Dendritic cell treated with granulocyte-macrophage colony-stimulating factor and Interleukin-4, amounts not matched to agents 40 ng/mL and 50 ng/mL, for 4 days (primary cell): ENCODE measurements at regions not wholly inside any gene's neighbourhood (a gene's known extent, or its start where the extent isn't known, plus 50 kb on each side); places are given as distances from the start of the nearest gene placed in this dataset.

Source experiments
- H3K27ac Mint-ChIP-seq: one replicate; pipeline ENCODE4 v1.8.0; 2022; ENCODE audit warnings: mild to moderate bottlenecking, mixed read lengths
- H3K27me3 Mint-ChIP-seq: one replicate; pipeline ENCODE4 v1.8.0; 2022; ENCODE audit warnings: mild to moderate bottlenecking, mixed read lengths
- H3K36me3 Mint-ChIP-seq: one replicate; pipeline ENCODE4 v1.8.0; 2022; ENCODE audit warnings: low read depth, mixed read lengths
- H3K4me1 Mint-ChIP-seq: one replicate; pipeline ENCODE4 v1.8.0; 2022; ENCODE audit warnings: low read depth, mixed read lengths
- H3K4me3 Mint-ChIP-seq: one replicate; pipeline ENCODE4 v1.8.0; 2022; ENCODE audit warnings: mild to moderate bottlenecking, moderate library complexity, mixed read lengths
- H3K9me3 Mint-ChIP-seq: one replicate; pipeline ENCODE4 v1.8.0; 2022; ENCODE audit warnings: mixed read lengths
- intact Hi-C: fragments of 100-400 bp; cut with micrococcal nuclease; formaldehyde crosslinking; loops from one replicate; pipeline ENCODE4 v1.15.0; 2022

GRCh38 chr15:77827860-77828259 is 195.1 kb upstream of the LINGO1 start:
- no peak overlapping the region for H3K4me3 Mint-ChIP-seq
- intact Hi-C loops = no loop called here
- H3K36me3 Mint-ChIP-seq = no peaks in the 10 kb centered on the region
- no peaks in the 10 kb centered on the region for H3K9me3 Mint-ChIP-seq
- H3K27me3 Mint-ChIP-seq = peaks cover 3% of the 10 kb centered on the region
- H3K4me1 Mint-ChIP-seq = no peaks in the 10 kb centered on the region
- H3K27ac Mint-ChIP-seq = no peak overlapping the region

- H3K4me3 Mint-ChIP-seq = no peak overlapping the region
- no peaks in the 10 kb centered on the region for H3K4me1 Mint-ChIP-seq
- intact Hi-C loops = no loop called here
- no peak overlapping the region for H3K27ac Mint-ChIP-seq
- no peaks in the 10 kb centered on the region for H3K36me3 Mint-ChIP-seq
- peaks cover 21% of the 10 kb centered on the region for H3K27me3 Mint-ChIP-seq
- H3K9me3 Mint-ChIP-seq = no peaks in the 10 kb centered on the region
Measured at GRCh38 chr15:77826006-77826695, 193.4 kb upstream of the LINGO1 start.

- no peak overlapping the region for H3K27ac Mint-ChIP-seq
- no peak overlapping the region for H3K4me3 Mint-ChIP-seq
- intact Hi-C loops = no loop called here
- no peaks in the 10 kb centered on the region for H3K4me1 Mint-ChIP-seq
- no peaks in the 10 kb centered on the region for H3K9me3 Mint-ChIP-seq
- no peaks in the 10 kb centered on the region for H3K36me3 Mint-ChIP-seq
- peaks cover 27% of the 10 kb centered on the region for H3K27me3 Mint-ChIP-seq
Measured at GRCh38 chr15:77825546-77825945, 192.8 kb upstream of the LINGO1 start.

GRCh38 chr15:77825252-77825542 is 192.5 kb upstream of the LINGO1 start:
- H3K9me3 Mint-ChIP-seq = no peaks in the 10 kb centered on the region
- no peak overlapping the region for H3K27ac Mint-ChIP-seq
- H3K4me1 Mint-ChIP-seq = no peaks in the 10 kb centered on the region
- intact Hi-C loops = no loop called here
- H3K27me3 Mint-ChIP-seq = peaks cover 30% of the 10 kb centered on the region
- H3K4me3 Mint-ChIP-seq = no peak overlapping the region
- H3K36me3 Mint-ChIP-seq = no peaks in the 10 kb centered on the region

GRCh38 chr15:77824361-77825251 is 191.9 kb upstream of the LINGO1 start:
- Mint-ChIP-seq H3K36me3 (no peaks in the 10 kb centered on the region), H3K4me1 (no peaks in the 10 kb centered on the region), H3K27ac (no peak overlapping the region), H3K9me3 (no peaks in the 10 kb centered on the region), H3K27me3 (peaks cover 34% of the 10 kb centered on the region), H3K4me3 (no peak overlapping the region)
- intact Hi-C loops = loop anchor here (5.0 kb wide), 1 partner anchor 192 kb away; the partner anchor contains the start of gene LINGO1

GRCh38 chr15:77823736-77824135 is 191.0 kb upstream of the LINGO1 start:
- intact Hi-C loops = loop anchor here (5.0 kb wide), 1 partner anchor 191 kb away; the partner anchor contains the start of gene LINGO1
- H3K27ac Mint-ChIP-seq = no peak overlapping the region
- no peak overlapping the region for H3K4me3 Mint-ChIP-seq
- H3K36me3 Mint-ChIP-seq = no peaks in the 10 kb centered on the region
- peaks cover 37% of the 10 kb centered on the region for H3K27me3 Mint-ChIP-seq
- no peaks in the 10 kb centered on the region for H3K4me1 Mint-ChIP-seq
- no peaks in the 10 kb centered on the region for H3K9me3 Mint-ChIP-seq

- Mint-ChIP-seq H3K4me1 (no peaks in the 10 kb centered on the region), H3K4me3 (no peak overlapping the region), H3K27ac (no peak overlapping the region), H3K27me3 (peaks cover 46% of the 10 kb centered on the region), H3K9me3 (no peaks in the 10 kb centered on the region), H3K36me3 (no peaks in the 10 kb centered on the region)
- intact Hi-C loops = loop anchor here (5.0 kb wide), 1 partner anchor 190 kb away; the partner anchor contains the start of gene LINGO1
Measured at GRCh38 chr15:77822631-77823230, 190.0 kb upstream of the LINGO1 start.

GRCh38 chr15:77821959-77822256 is 189.2 kb upstream of the LINGO1 start:
- intact Hi-C loops = loop anchor here (5.0 kb wide), 1 partner anchor 190 kb away; the partner anchor contains the start of gene LINGO1
- no peak overlapping the region for H3K4me3 Mint-ChIP-seq
- no peaks in the 10 kb centered on the region for H3K9me3 Mint-ChIP-seq
- no peak overlapping the region for H3K27ac Mint-ChIP-seq
- peaks cover 54% of the 10 kb centered on the region for H3K27me3 Mint-ChIP-seq
- no peaks in the 10 kb centered on the region for H3K36me3 Mint-ChIP-seq
- H3K4me1 Mint-ChIP-seq = no peaks in the 10 kb centered on the region

- intact Hi-C loops = loop anchor here (5.0 kb wide), 1 partner anchor 189 kb away; the partner anchor contains the start of gene LINGO1
- Mint-ChIP-seq H3K27me3 (peaks cover 60% of the 10 kb centered on the region), H3K4me1 (no peaks in the 10 kb centered on the region), H3K36me3 (no peaks in the 10 kb centered on the region), H3K9me3 (no peaks in the 10 kb centered on the region), H3K4me3 (no peak overlapping the region), H3K27ac (no peak overlapping the region)
Measured at GRCh38 chr15:77821188-77821958, 188.7 kb upstream of the LINGO1 start.

- Mint-ChIP-seq H3K4me3 (no peak overlapping the region), H3K9me3 (no peaks in the 10 kb centered on the region), H3K4me1 (no peaks in the 10 kb centered on the region), H3K36me3 (no peaks in the 10 kb centered on the region), H3K27ac (no peak overlapping the region), H3K27me3 (peaks cover 63% of the 10 kb centered on the region)
- intact Hi-C loops = loop anchor here (5.0 kb wide), 1 partner anchor 188 kb away; the partner anchor contains the start of gene LINGO1
Measured at GRCh38 chr15:77819851-77820728, 187.4 kb upstream of the LINGO1 start.

GRCh38 chr15:77819048-77819850 is 186.5 kb upstream of the LINGO1 start:
- Mint-ChIP-seq H3K4me3 (no peak overlapping the region), H3K9me3 (no peaks in the 10 kb centered on the region), H3K36me3 (no peaks in the 10 kb centered on the region), H3K27ac (no peak overlapping the region), H3K27me3 (peaks cover 63% of the 10 kb centered on the region), H3K4me1 (no peaks in the 10 kb centered on the region)
- intact Hi-C loops = no loop called here

- intact Hi-C loops = no loop called here
- Mint-ChIP-seq H3K4me1 (no peaks in the 10 kb centered on the region), H3K27ac (no peak overlapping the region), H3K9me3 (no peaks in the 10 kb centered on the region), H3K4me3 (no peak overlapping the region), H3K27me3 (peaks cover 63% of the 10 kb centered on the region), H3K36me3 (no peaks in the 10 kb centered on the region)
Measured at GRCh38 chr15:77818484-77819047, 185.9 kb upstream of the LINGO1 start.
